B cell (primary cell): ENCODE measurements at regions not wholly inside any gene's neighbourhood (a gene's known extent, or its start where the extent isn't known, plus 50 kb on each side); places are given as distances from the start of the nearest gene placed in this dataset.

ENCODE experiments used
- EZH2 ChIP-seq: IDR thresholded peaks from 2 replicates; pipeline ENCODE4 v1.6.1; 2012; ENCODE audit warnings: borderline replicate concordance, low read depth, mild to moderate bottlenecking, moderate library complexity, low read length; ENCODE audit not compliant: insufficient read depth, poor library complexity, severe bottlenecking
- TF ChIP-seq, protein P1 (sequence below): fragments of 200-600 bp; IDR thresholded peaks from one replicate; pipeline ENCODE4 v1.8.0; 2022; ENCODE audit warnings: antibody characterized with exemption, mild to moderate bottlenecking

DNA sequence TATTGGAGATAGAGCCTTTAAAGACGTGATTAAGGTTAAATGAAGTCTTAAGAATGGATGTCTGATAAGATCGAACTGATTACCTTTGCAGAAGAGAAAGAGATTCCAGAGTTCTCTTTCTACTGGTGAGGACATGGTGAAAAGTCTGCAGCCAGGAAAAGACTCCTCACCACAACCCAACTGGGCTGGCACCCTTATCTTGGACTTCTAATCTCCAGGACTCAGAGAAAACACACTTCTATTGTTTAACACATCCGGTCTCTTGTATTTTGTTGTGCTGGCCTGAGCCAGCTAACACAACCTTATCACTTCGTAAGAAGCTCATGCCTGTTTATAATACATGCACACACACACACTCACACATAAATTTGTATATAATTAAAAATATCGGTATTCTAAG lies 489.1 kb downstream of the PRDM9 start:
- TF ChIP-seq, protein P1, sequence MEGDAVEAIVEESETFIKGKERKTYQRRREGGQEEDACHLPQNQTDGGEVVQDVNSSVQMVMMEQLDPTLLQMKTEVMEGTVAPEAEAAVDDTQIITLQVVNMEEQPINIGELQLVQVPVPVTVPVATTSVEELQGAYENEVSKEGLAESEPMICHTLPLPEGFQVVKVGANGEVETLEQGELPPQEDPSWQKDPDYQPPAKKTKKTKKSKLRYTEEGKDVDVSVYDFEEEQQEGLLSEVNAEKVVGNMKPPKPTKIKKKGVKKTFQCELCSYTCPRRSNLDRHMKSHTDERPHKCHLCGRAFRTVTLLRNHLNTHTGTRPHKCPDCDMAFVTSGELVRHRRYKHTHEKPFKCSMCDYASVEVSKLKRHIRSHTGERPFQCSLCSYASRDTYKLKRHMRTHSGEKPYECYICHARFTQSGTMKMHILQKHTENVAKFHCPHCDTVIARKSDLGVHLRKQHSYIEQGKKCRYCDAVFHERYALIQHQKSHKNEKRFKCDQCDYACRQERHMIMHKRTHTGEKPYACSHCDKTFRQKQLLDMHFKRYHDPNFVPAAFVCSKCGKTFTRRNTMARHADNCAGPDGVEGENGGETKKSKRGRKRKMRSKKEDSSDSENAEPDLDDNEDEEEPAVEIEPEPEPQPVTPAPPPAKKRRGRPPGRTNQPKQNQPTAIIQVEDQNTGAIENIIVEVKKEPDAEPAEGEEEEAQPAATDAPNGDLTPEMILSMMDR, result no peak
- TF ChIP-seq EZH2, result no peak
